ENCODE measurements at regions not wholly inside any gene's neighbourhood (a gene's known extent, or its start where the extent isn't known, plus 50 kb on each side); places are given as distances from the start of the nearest gene placed in this dataset.

- TF ChIP-seq CTCF (IDR thresholded peaks at IDR 0.05 in 8 of 11, conservative IDR thresholded peaks at IDR 0.05 in 3 of 11) = no peak
- no peak for TF ChIP-seq POLR2AphosphoS5 (IDR thresholded peaks at IDR 0.05)
- no peak for TF ChIP-seq POLR2A (IDR thresholded peaks at IDR 0.05)
Measured at GRCh38 chr5:141753971-141754713, 72.1 kb upstream of the ARAP3 start.
